ENCODE measurements at regions not wholly inside any gene's neighbourhood (a gene's known extent, or its start where the extent isn't known, plus 50 kb on each side); places are given as distances from the start of the nearest gene placed in this dataset.

DNA sequence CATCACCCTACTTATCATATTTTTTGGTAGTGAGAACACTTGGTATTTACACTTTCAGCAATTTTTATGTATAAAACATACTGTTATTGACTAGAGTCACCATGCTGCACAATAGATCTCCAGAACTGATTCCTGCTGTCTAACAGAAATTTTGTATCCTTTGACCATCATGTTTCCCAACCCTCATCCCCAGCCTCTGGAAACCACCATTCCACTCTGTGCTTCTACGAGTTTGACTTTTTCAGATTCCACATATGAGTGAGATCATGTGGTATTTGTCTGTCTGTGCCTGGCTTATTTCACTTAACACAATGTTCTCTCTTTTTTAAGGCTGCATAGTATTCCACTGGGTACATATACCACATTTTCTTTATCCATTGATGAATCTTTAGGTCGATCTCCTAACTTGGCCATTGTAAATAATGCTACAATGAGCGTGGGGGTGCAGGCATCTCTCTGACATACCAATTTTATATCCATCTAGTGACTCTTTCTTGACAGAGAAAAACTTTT is 115.9 kb upstream of the RUNX1 start:
- TF ChIP-seq RARB (CRISPR knock-in tag; IDR thresholded peaks at IDR 0.05), result no peak
- no peak for TF ChIP-seq PATZ1 (CRISPR knock-in tag; IDR thresholded peaks at IDR 0.05; ENCODE audit: borderline replicate concordance)

All from SK-N-SH treated with all-trans-retinoic acid at 6 μM for 48 hours (cell line).